H1 (cell line): ENCODE measurements at regions not wholly inside any gene's neighbourhood (a gene's known extent, or its start where the extent isn't known, plus 50 kb on each side); places are given as distances from the start of the nearest gene placed in this dataset.

Source experiments
- CTCF ChIA-PET: fragments of 300-600 bp; sonication (Branson Sonifier 250); formaldehyde crosslinking; loops from one replicate; lab custom pipeline; 2021; ENCODE audit not compliant: partially characterized antibody; lab: Charles Lee
- POLR2A ChIA-PET: fragments of 300-600 bp; sonication (Branson Sonifier 250); formaldehyde crosslinking; loops from one replicate; lab custom pipeline; 2021; ENCODE audit warnings: inconsistent platforms; ENCODE audit not compliant: partially characterized antibody; lab: Charles Lee
- DNase-seq, 2 experiments: peaks; one replicate each; pipeline versions ENCODE4 v3.0.0 to v3.0.0-alpha.2; 2010 to 2022; ENCODE audit warnings: low spot score in 2 of 2, low read depth in 1 of 2, mixed read lengths in 1 of 2
- FAIRE-seq: peaks from 2 replicates; lab custom pipeline; 2011; peaks lifted over from hg19 to GRCh38; lab: Jason Lieb, UNC
- H2AFZ ChIP-seq: 2 replicates; pipeline ENCODE4 v1.8.1; 2012; ENCODE audit warnings: low read length, inconsistent platforms
- H2AK5ac ChIP-seq: 2 replicates; pipeline ENCODE4 v1.6.1; 2013; ENCODE audit warnings: low read depth, low read length
- H2BK120ac ChIP-seq: replicated peaks from 2 replicates; pipeline ENCODE3; 2013; ENCODE audit warnings: low read depth, low read length, inconsistent platforms
- H2BK12ac ChIP-seq: 2 replicates; pipeline ENCODE4 v1.6.1; 2013; ENCODE audit warnings: low read depth, low read length
- H2BK15ac ChIP-seq: 2 replicates; pipeline ENCODE4 v1.6.1; 2013; ENCODE audit warnings: low read length
- H2BK20ac ChIP-seq: 2 replicates; pipeline ENCODE4 v1.6.1; 2013; ENCODE audit warnings: low read length
- H2BK5ac ChIP-seq: 2 replicates; pipeline ENCODE4 v1.6.1; 2013; ENCODE audit warnings: low read depth, low read length
- H3K14ac ChIP-seq: 2 replicates; pipeline ENCODE4 v1.6.1; 2013; ENCODE audit warnings: inconsistent platforms; ENCODE audit not compliant: insufficient read length
- H3K18ac ChIP-seq: 2 replicates; pipeline ENCODE4 v1.6.1; 2013; ENCODE audit warnings: low read length; ENCODE audit errors: extremely low read depth
- H3K23ac ChIP-seq: 2 replicates; pipeline ENCODE4 v1.6.1; 2013; ENCODE audit warnings: inconsistent platforms; ENCODE audit not compliant: insufficient read length
- H3K23me2 ChIP-seq: 2 replicates; pipeline ENCODE4 v1.6.1; 2013; ENCODE audit warnings: low read depth, low read length
- H3K27ac ChIP-seq: 2 replicates; pipeline ENCODE4 v1.6.1; 2011; ENCODE audit warnings: low read depth, low read length, inconsistent platforms
- H3K27me3 ChIP-seq, 4 experiments: replicated peaks in 1 of 4; 1 replicate in 1 of 4; 2 replicates in 3 of 4; pipeline versions ENCODE4 v1.6.1 to v1.8.1; 2011 to 2013; ENCODE audit warnings: low read length in 3 of 4, mild to moderate bottlenecking in 3 of 4, inconsistent platforms in 2 of 4, mixed read lengths in 2 of 4, moderate library complexity in 1 of 4; ENCODE audit not compliant: control insufficient read depth in 3 of 4, insufficient read depth in 3 of 4; ENCODE audit errors: extremely low read depth in 1 of 4
- H3K36me3 ChIP-seq, 4 experiments: 2 replicates each; pipeline versions ENCODE4 v1.6.1 to v1.8.1; 2011 to 2013; ENCODE audit warnings: mild to moderate bottlenecking in 4 of 4, low read length in 3 of 4, moderate library complexity in 2 of 4, control low read depth in 1 of 4, inconsistent platforms in 1 of 4; ENCODE audit not compliant: insufficient read depth in 4 of 4, control insufficient read depth in 2 of 4
- H3K4ac ChIP-seq: replicated peaks from 2 replicates; pipeline ENCODE3; 2013; ENCODE audit warnings: low read length, low read depth, mixed read lengths, inconsistent platforms; ENCODE audit not compliant: insufficient read length
- H3K4me1 ChIP-seq, 4 experiments: replicated peaks in 1 of 4; 1 replicate in 1 of 4; 2 replicates in 3 of 4; pipeline versions ENCODE4 v1.6.1 to v1.8.1; 2011 to 2013; ENCODE audit warnings: low read length in 3 of 4, inconsistent platforms in 2 of 4, mixed read lengths in 1 of 4; ENCODE audit not compliant: insufficient read depth in 4 of 4, control insufficient read depth in 3 of 4
- H3K4me2 ChIP-seq, 2 experiments: 2 replicates each; pipeline versions ENCODE4 v1.6.1 to v1.8.1; 2011 to 2013; ENCODE audit warnings: low read depth in 2 of 2, low read length in 2 of 2, control low read depth in 1 of 2, inconsistent platforms in 1 of 2, mild to moderate bottlenecking in 1 of 2; ENCODE audit not compliant: insufficient read depth in 1 of 2
- H3K4me3 ChIP-seq, 4 experiments: fragments of 200-600, 300-600 bp in 1 of 4; sonication (generic), shearing (Covaris generic), sonication (Bioruptor Twin) in 1 of 4; 2 replicates each; pipeline versions ENCODE4 v1.5.1 to v1.8.1; 2011 to 2016; ENCODE audit warnings: low read length in 4 of 4, low read depth in 3 of 4, control low read depth in 2 of 4, inconsistent platforms in 2 of 4, mild to moderate bottlenecking in 2 of 4, mixed read lengths in 1 of 4, moderate library complexity in 1 of 4; ENCODE audit not compliant: insufficient read depth in 2 of 4; ENCODE audit errors: extremely low read depth in 1 of 4
- H3K56ac ChIP-seq: replicated peaks from 2 replicates; pipeline ENCODE3; 2013; ENCODE audit warnings: low read depth, mild to moderate bottlenecking, mixed read lengths, low read length, inconsistent platforms; ENCODE audit not compliant: insufficient read length
- H3K79me1 ChIP-seq: 2 replicates; pipeline ENCODE4 v1.6.1; 2013; ENCODE audit warnings: low read depth, low read length, control low read depth
- H3K79me2 ChIP-seq, 2 experiments: 2 replicates each; pipeline versions ENCODE4 v1.6.1 to v1.8.1; 2012 to 2013; ENCODE audit warnings: low read length in 2 of 2, mild to moderate bottlenecking in 2 of 2, inconsistent platforms in 1 of 2; ENCODE audit not compliant: insufficient read depth in 2 of 2, control insufficient read depth in 1 of 2
- H3K9ac ChIP-seq, 4 experiments: replicated peaks in 1 of 4; 1 replicate in 1 of 4; 2 replicates in 3 of 4; pipeline versions ENCODE4 v1.6.1 to v1.8.1; 2011 to 2013; ENCODE audit warnings: low read depth in 3 of 4, low read length in 3 of 4, control low read depth in 2 of 4, mild to moderate bottlenecking in 2 of 4, moderate library complexity in 2 of 4, inconsistent platforms in 1 of 4; ENCODE audit errors: extremely low read depth in 1 of 4
- H3K9me3 ChIP-seq, 2 experiments: 2 replicates each; pipeline versions ENCODE4 v1.6.1 to v1.8.1; 2012 to 2013; ENCODE audit warnings: mild to moderate bottlenecking in 2 of 2, moderate library complexity in 2 of 2, control low read depth in 1 of 2, inconsistent platforms in 1 of 2, low read depth in 1 of 2, low read length in 1 of 2, mixed read lengths in 1 of 2; ENCODE audit not compliant: insufficient read depth in 2 of 2
- H4K20me1 ChIP-seq, 2 experiments: replicated peaks in 1 of 2; 2 replicates each; pipeline versions ENCODE3 to v1.8.1; 2011 to 2013; ENCODE audit warnings: inconsistent platforms in 2 of 2, low read length in 2 of 2, mild to moderate bottlenecking in 1 of 2; ENCODE audit not compliant: insufficient read depth in 2 of 2, control insufficient read depth in 1 of 2
- H4K5ac ChIP-seq: 2 replicates; pipeline ENCODE4 v1.6.1; 2013; ENCODE audit warnings: low read length, low read depth, mixed read lengths, inconsistent platforms; ENCODE audit not compliant: insufficient read length
- H4K8ac ChIP-seq: 2 replicates; pipeline ENCODE4 v1.8.0; 2013; ENCODE audit warnings: mild to moderate bottlenecking, moderate library complexity, low read length, inconsistent platforms; ENCODE audit not compliant: insufficient read depth; ENCODE audit errors: extremely low read depth
- H4K91ac ChIP-seq: replicated peaks from 2 replicates; pipeline ENCODE3; 2013; ENCODE audit warnings: low read length, mixed read lengths, inconsistent platforms; ENCODE audit not compliant: insufficient read length
- ASH2L ChIP-seq: fragments of 200-600, 300-600 bp; sonication (generic); IDR thresholded peaks from one replicate; pipeline ENCODE4 v1.7.1; 2017; ENCODE audit warnings: low read length
- EZH2 ChIP-seq: fragments of 200-600 bp; sonication (generic); IDR thresholded peaks from 2 replicates; pipeline ENCODE4 v1.7.1; 2012; ENCODE audit warnings: low read depth, mild to moderate bottlenecking, moderate library complexity, low read length, inconsistent platforms; ENCODE audit not compliant: severe bottlenecking
- JUND ChIP-seq: IDR thresholded peaks from 2 replicates; pipeline ENCODE4 v1.6.1; 2011; ENCODE audit warnings: mild to moderate bottlenecking, improper control_type of control experiment, low read length
- RAD21 ChIP-seq, 2 experiments: IDR thresholded peaks in 1 of 2; conservative IDR thresholded peaks in 1 of 2; 2 replicates each; pipeline ENCODE4 v1.6.1; 2011; ENCODE audit warnings: low read depth in 2 of 2, low read length in 2 of 2, improper control_type of control experiment in 1 of 2, inconsistent platforms in 1 of 2, mild to moderate bottlenecking in 1 of 2, moderate library complexity in 1 of 2
- SAP30 ChIP-seq: fragments of 300-600 bp; sonication (generic); IDR thresholded peaks from 2 replicates; pipeline ENCODE4 v1.7.1; 2012; ENCODE audit warnings: low read length, moderate library complexity, mild to moderate bottlenecking, inconsistent platforms; ENCODE audit not compliant: insufficient read depth, insufficient replicate concordance
- SIX5 ChIP-seq: IDR thresholded peaks from 2 replicates; pipeline ENCODE4 v1.6.1; 2011; ENCODE audit warnings: mild to moderate bottlenecking, low read depth, low read length
- SUZ12 ChIP-seq: fragments of 200-600 bp; sonication (generic); IDR thresholded peaks from 2 replicates; pipeline ENCODE4 v1.6.1; 2012; ENCODE audit warnings: mild to moderate bottlenecking, inconsistent platforms, low read length, moderate library complexity, mixed read lengths
- TBP ChIP-seq: IDR thresholded peaks from 2 replicates; pipeline ENCODE4 v1.6.1; 2011; ENCODE audit warnings: low read depth, low read length, improper control_type of control experiment
- TEAD4 ChIP-seq: IDR thresholded peaks from 2 replicates; pipeline ENCODE4 v1.6.1; 2012; ENCODE audit warnings: low read depth, low read length, inconsistent platforms, mixed read lengths
- YY1 ChIP-seq: IDR thresholded peaks from 2 replicates; pipeline ENCODE4 v1.6.1; 2011; ENCODE audit warnings: low read depth, mild to moderate bottlenecking, low read length
- WGBS, 2 experiments: shearing (Covaris generic) in 1 of 2; methylation state at CpG; one replicate each; pipeline versions ENCODE4 v1.1.6 to v1.1.7; 2013 to 2015; ENCODE audit warnings: low lambda C conversion rate in 2 of 2, mixed read lengths in 2 of 2, inconsistent platforms in 1 of 2, low coverage in 1 of 2, missing lambda C conversion rate in 1 of 2; ENCODE audit not compliant: insufficient replicate concordance in 2 of 2, insufficient coverage in 1 of 2, insufficient read length in 1 of 2; ENCODE audit errors: extremely low coverage in 1 of 2, missing lambda C conversion rate in 1 of 2; 5-methylcytosine and 5-hydroxymethylcytosine counted together
- TF ChIP-seq, protein P1 (sequence below): IDR thresholded peaks from 2 replicates; pipeline ENCODE4 v1.6.1; 2012; ENCODE audit warnings: inconsistent platforms
- TF ChIP-seq, protein P2 (sequence below): IDR thresholded peaks from 2 replicates; pipeline ENCODE4 v1.6.1; 2011; ENCODE audit warnings: low read length, improper control_type of control experiment

DNA sequence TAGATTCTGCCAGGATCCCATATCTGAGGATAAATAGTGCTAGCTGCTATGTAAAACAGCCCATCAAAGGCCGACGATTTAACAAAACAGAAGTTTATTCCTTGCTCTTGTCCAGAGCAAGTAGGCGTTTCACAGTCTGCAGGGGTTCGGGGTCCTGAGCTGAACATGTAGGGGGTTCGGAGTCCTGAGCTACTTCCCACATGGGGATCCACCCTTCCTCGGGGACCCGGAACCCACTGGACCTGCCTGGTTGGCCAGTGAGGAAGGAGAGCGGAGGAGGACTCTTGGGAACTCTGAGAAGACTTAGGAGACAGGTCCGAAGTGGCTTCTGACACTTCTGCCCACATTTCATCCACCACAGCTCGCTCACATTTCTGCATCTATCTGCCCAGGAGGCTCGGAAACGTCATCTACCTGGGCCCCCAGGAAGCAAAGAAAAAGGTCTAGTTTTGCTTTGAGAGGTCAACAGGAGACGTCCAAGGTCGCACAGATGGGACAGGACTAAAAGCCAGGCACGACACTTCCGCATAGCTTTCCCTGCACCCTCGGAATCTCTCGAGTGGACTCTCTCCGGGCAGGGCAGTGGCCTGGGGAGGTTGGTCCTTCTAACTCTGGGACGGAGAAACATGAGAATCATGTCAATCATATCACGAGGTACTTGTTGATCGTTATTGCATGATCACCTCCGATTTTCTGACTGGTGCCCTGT lies 86.4 kb downstream of the MICALL2 start:
- FAIRE-seq (no peak), DNase-seq (no peak)
- Histone ChIP-seq H3K27me3 (peaks cover 0 to 21% (median 13%) of the 10 kb centered on the region in 4 experiments; a peak in 5 of 7 replicates), H2BK12ac (no peak overlapping the region), H3K4me1 (peaks cover 0 to 13% (median 6%) of the 10 kb centered on the region in 4 experiments; a peak in 5 of 7 replicates), H2BK5ac (no peak overlapping the region), H3K14ac (no peak overlapping the region), H3K4ac (no peak overlapping the region), H3K79me2 (no peaks in the 10 kb centered on the region), H2AFZ (no peak overlapping the region), H3K56ac (no peak overlapping the region), H3K18ac (no peak overlapping the region), H3K9me3 (no peaks in the 10 kb centered on the region), H3K9ac (no peak overlapping the region), H4K91ac (no peak overlapping the region), H3K23me2 (peaks cover 2% of the 10 kb centered on the region; the same call in 1 of the 2 replicates), H2BK120ac (no peak overlapping the region), H2AK5ac (no peak overlapping the region), H3K4me3 (no peak overlapping the region), H3K23ac (no peak overlapping the region), H3K4me2 (no peak overlapping the region), H2BK15ac (no peak overlapping the region), H3K79me1 (no peaks in the 10 kb centered on the region), H3K27ac (no peak overlapping the region), H4K20me1 (peaks cover 0 to 1% of the 10 kb centered on the region in 2 experiments), H3K36me3 (no peaks in the 10 kb centered on the region), H4K8ac (no peak overlapping the region), H2BK20ac (no peak overlapping the region), H4K5ac (no peak overlapping the region)
- CTCF ChIA-PET, result interaction anchor here (0.7 to 1.6 kb wide), 7 partner anchors 10 to 189 kb away, joined by 3 to 4 read pairs (median 3); no protein-coding TSS in a partner anchor
- POLR2A ChIA-PET, result no interaction called here
- no peak for TF ChIP-seq TBP
- no peak for TF ChIP-seq SAP30
- no peak for TF ChIP-seq EZH2
- TF ChIP-seq TEAD4, result no peak
- no peak for TF ChIP-seq JUND
- no peak for TF ChIP-seq YY1
- no peak for TF ChIP-seq RAD21 (IDR thresholded peaks at IDR 0.05 in 1 of 2, conservative IDR thresholded peaks at IDR 0.05 in 1 of 2; ENCODE audit: low read depth in 2 of 2, low read length in 2 of 2)
- no peak for TF ChIP-seq SUZ12
- TF ChIP-seq SIX5, result no peak
- TF ChIP-seq, protein P1, sequence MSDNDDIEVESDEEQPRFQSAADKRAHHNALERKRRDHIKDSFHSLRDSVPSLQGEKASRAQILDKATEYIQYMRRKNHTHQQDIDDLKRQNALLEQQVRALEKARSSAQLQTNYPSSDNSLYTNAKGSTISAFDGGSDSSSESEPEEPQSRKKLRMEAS, result no peak
- no peak for TF ChIP-seq ASH2L
- TF ChIP-seq, protein P2, sequence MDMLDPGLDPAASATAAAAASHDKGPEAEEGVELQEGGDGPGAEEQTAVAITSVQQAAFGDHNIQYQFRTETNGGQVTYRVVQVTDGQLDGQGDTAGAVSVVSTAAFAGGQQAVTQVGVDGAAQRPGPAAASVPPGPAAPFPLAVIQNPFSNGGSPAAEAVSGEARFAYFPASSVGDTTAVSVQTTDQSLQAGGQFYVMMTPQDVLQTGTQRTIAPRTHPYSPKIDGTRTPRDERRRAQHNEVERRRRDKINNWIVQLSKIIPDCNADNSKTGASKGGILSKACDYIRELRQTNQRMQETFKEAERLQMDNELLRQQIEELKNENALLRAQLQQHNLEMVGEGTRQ, result no peak
- WGBS, 2 experiments, result 87% methylated on average over 23 of the region's 23 CpGs; no CpG with 5 or more reads in 1 of the 2 experiments
